HG03196 (cell line): ENCODE measurements at regions not wholly inside any gene's neighbourhood (a gene's known extent, or its start where the extent isn't known, plus 50 kb on each side); places are given as distances from the start of the nearest gene placed in this dataset.
"Not testable (repeated sequence)": the region's sequence is repeated elsewhere in the genome, so short reads cannot be mapped to it uniquely, and the experiment has no call there.

Experiments
- ATAC-seq: cut with Tn5 transposase; IDR thresholded peaks from one replicate; pipeline ENCODE4 v1.9.1; 2021; ENCODE audit not compliant: unreplicated experiment

GRCh38 chr7:142698429-142698828 is 50.8 kb upstream of the PRSS1 start:
- ATAC-seq: no peak

DNA sequence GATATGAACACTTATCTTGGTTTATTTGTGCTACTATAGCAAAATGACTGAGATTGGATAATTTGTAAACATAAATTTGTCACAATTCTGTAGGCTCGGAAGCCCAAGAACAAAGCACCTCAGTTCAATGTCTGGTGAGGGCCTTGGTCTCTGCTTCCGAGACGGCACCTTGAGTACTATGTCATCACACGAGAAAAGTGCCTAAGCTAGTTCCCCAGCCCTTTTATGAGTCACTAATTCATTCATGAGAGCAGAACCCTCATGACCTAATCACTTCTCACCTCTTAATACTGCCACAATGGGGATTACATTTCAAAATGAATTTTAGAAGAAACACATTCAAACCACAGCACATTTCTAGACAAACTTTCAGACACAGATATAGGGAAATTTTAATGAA is 52.0 kb upstream of the PRSS1 start:
- ATAC-seq: no peak

DNA sequence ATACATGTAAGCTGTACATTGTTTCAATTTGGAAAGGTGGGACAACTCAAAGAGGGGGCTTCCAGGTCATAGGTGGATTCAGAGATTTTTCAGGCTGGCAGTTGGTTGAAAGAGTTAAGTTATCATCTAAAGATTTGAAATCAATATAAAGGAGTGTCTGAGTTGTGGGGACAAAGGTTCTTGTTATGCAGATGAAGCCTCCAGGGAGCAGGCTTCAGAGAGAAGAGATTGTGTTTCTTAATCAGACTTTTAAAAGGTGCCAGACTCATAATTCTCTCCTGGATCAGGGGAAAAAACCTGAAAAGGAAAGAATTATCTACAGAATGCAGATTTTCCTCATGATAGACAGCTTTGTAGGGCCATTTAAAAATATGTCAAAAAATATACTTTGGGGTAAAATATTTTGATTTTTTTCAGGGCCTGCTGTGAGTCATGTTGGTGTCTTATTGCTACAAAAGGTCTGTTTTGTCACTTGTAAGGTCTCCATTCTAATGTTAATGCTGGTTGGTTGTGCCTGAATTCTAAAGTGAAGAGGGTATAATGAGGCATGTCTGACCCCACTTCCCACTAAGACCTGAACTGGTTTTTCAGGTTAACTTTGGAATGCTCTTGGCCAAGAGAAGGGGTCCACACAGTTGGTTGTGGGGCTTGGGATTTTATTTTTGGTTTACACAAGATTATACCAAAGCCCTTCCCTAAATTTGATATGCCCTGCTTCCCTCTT is 52.7 kb upstream of the PRSS1 start:
- ATAC-seq: no peak

GRCh38 chr7:142693911-142694310 is 55.4 kb upstream of the PRSS1 start:
- no peak for ATAC-seq

GRCh38 chr7:142690554-142691182 is 58.6 kb upstream of the PRSS1 start:
- no peak for ATAC-seq

GRCh38 chr7:142689439-142690120 is 59.7 kb upstream of the PRSS1 start:
- no peak for ATAC-seq

DNA sequence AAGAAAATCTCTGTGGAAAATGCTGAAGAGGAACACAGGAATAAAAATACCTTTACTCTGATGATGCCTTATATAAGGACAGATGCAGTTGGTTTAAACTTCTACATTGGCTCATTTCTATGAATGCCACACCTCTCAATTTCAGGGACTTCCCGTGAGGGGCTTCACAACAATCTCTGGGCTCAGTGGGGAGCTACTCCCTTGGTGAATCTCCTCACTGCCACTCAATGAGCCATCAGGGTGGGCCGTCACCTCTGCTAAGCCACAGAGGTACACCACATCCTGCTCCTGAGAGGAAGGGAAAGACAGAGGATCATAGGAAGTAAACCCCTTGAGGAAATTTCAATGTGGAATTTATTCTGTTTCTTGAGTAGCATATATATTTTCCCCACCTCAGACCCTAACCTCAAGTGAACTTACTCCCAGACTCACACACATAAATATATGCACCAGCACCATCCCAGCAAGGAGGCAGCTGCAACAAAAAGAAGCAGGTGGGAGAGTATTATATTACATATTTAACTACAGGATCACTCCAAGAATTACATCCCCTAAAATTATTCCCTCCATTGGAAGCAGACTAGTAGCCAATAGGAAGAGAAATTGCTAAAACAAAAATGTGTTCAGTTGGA is 63.3 kb upstream of the PRSS1 start:
- no peak for ATAC-seq

GRCh38 chr7:142681314-142682092 is 67.8 kb upstream of the PRSS1 start:
- ATAC-seq: no peak

DNA sequence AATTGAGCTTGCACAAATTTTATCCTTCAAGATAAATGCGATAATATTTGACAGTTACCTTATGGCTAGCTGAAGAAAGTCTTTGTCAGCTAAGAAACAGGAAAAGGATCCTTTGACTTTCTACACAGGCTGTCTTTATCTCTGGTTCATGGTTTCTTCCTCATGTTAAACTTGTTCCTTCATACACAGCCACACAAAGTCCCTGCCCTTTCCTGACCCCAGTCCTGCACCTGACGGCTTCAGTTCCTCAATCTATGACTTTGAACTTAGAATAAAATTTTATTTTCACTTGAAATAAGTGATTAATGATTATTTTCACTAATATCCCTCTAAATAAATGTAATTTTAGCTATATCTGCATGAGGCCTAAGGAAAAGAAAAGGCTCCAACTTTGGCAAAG is 77.8 kb upstream of the PRSS1 start:
- ATAC-seq: no peak

DNA sequence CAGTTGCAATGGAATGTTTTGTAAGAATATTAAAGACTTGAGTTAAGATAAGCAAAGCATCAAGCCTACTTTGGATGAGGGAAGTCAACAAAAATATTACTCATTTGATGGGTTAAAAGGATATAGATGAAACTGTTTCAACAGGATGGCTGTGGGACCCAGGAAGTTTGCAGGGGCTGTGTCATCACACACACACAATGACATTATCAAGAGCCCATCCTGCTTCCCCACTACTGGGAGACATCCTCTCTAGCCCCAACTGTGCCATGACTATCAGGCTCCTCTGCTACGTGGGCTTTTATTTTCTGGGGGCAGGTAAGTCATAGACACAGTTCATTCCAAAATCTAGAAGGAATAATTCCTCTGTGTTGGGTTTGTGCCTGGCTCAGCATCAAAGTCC is 78.8 kb upstream of the PRSS1 start:
- no peak for ATAC-seq

GRCh38 chr7:142669074-142669654 is 80.1 kb upstream of the PRSS1 start:
- no peak for ATAC-seq

DNA sequence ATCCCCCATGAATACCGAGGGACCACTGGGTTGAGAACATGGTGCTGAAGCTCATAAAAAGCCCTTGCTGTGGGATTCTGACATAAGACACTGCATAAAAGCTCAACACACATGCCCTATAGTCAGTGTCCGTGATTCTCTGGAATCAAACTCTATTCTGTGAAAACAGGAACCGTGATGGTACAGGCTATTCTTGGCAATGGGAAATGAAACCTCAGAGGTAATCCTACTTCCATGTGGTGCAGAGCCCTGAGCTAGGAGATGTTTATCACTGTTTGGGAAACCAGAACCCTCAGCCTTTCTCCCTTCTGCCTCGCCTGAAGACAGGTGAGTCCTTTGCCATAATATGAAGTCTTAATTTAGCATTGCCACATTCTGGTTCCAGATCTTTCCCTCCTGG is 80.8 kb upstream of the PRSS1 start:
- no peak for ATAC-seq

- no peak for ATAC-seq
These were observed 91.9 kb upstream of the PRSS1 start for GRCh38 chr7:142657376-142657775.

GRCh38 chr7:142654398-142654797 is 94.9 kb upstream of the PRSS1 start:
- no peak for ATAC-seq

DNA sequence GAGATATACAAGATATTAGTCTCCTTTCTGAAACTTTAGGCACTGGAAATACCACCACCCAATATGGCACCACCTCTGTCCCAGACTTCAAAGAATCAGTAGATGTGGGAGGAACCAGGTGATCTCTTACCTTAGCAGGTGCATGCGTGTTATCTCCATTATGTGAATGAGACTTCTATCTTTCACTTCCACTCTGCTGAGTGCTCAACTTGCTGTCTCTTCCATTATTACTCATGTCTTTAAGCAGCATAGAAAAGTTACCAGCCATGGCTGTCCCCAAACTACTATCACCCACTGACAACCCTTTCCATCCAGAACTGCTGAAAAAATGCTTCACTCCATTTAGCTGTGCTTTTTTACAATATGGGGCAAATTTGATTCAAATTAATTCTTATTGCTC is 101.5 kb upstream of the PRSS1 start:
- ATAC-seq: no peak

- ATAC-seq: no peak
These were observed 102.7 kb upstream of the PRSS1 start for GRCh38 chr7:142646386-142647140.

- no peak for ATAC-seq
These were observed 103.5 kb upstream of the PRSS1 start for GRCh38 chr7:142645777-142646176.

GRCh38 chr7:142642316-142642715 is 107.0 kb upstream of the PRSS1 start:
- no peak for ATAC-seq

DNA sequence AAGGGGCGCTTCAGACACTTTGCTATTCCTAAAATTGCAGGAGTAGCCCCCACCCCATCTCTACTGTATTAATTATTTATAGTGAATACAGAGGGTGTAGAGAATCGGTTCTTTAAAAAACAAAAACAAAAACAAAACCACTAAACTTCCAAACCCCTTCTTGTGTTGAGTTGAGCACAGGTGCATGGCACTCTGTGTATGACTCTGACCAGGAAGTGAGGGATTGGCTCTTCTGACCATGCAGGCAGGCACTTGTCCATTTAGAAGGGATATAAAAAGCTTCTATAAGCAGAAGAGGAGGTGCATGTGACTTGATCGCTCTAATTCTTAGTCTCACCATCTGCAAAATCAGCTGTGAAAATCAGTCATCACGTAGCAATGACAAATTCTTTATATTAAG is 108.0 kb upstream of the PRSS1 start:
- ATAC-seq: not testable (repeated sequence)

DNA sequence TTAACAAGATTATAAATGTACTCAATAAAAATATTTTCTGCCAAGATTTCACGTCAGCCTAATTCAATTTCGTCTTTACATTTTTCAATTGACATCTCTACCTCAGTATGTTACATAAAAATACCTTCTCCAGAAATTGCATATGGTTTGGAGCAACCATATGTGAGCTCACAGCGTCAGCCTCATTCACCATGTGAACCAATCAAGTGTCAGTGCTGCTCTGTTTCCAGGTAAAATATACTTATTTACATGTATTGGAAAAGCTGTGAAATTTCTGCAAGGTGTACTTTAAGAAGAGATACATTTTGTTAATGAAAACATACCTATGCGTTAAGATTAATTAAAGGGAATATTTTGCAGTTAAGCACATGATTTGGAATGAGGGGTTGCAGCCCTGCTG is 110.7 kb upstream of the PRSS1 start:
- no peak for ATAC-seq
